ENCODE measurements at regions not wholly inside any gene's neighbourhood (a gene's known extent, or its start where the extent isn't known, plus 50 kb on each side); places are given as distances from the start of the nearest gene placed in this dataset.

GRCh38 chr7:25326501-25327156, 98.3 kb upstream of the NPVF start:
- no peak overlapping the region for H3K4me3 Mint-ChIP-seq
- no peak for TF ChIP-seq CTCF (IDR thresholded peaks at IDR 0.05)
- no peaks in the 10 kb centered on the region for H3K36me3 Mint-ChIP-seq (ENCODE audit: low read depth)
- no peak for DNase-seq
- POLR2A ChIA-PET, result no interaction called here
- CTCF ChIA-PET, result no interaction called here
- no peaks in the 10 kb centered on the region for H3K4me1 Mint-ChIP-seq (ENCODE audit: low read depth)
- ATAC-seq, result no peak
- intact Hi-C loops (cut with micrococcal nuclease), result no loop called here
- H3K9me3 Mint-ChIP-seq, result no peaks in the 10 kb centered on the region
- peaks cover 9% of the 10 kb centered on the region for H3K27me3 Mint-ChIP-seq
- no peak overlapping the region for H3K27ac Mint-ChIP-seq

GRCh38 chr7:25329815-25330214, 101.5 kb upstream of the NPVF start:
- Mint-ChIP-seq H3K36me3 (ENCODE audit: low read depth) (no peaks in the 10 kb centered on the region), H3K27ac (no peak overlapping the region), H3K27me3 (peaks cover under 1% of the 10 kb centered on the region), H3K4me1 (ENCODE audit: low read depth) (no peaks in the 10 kb centered on the region), H3K4me3 (no peak overlapping the region), H3K9me3 (no peaks in the 10 kb centered on the region)
- ChIA-PET POLR2A (no interaction called here), CTCF (no interaction called here)
- no peak for TF ChIP-seq CTCF (IDR thresholded peaks at IDR 0.05)
- intact Hi-C loops (cut with micrococcal nuclease), result no loop called here
- ATAC-seq (no peak), DNase-seq (no peak)

GRCh38 chr7:25333296-25333928, 105.1 kb upstream of the NPVF start:
- intact Hi-C loops (cut with micrococcal nuclease), result no loop called here
- TF ChIP-seq CTCF (IDR thresholded peaks at IDR 0.05), result no peak
- peaks cover 2% of the 10 kb centered on the region for H3K27me3 Mint-ChIP-seq
- H3K4me3 Mint-ChIP-seq, result no peak overlapping the region
- no peak for DNase-seq
- no peak overlapping the region for H3K27ac Mint-ChIP-seq
- POLR2A ChIA-PET, result interaction anchor here (0.6 kb wide), 1 partner anchor 88 kb away, joined by 3 read pairs; no protein-coding TSS in a partner anchor
- no peak for ATAC-seq
- H3K36me3 Mint-ChIP-seq (ENCODE audit: low read depth), result no peaks in the 10 kb centered on the region
- H3K4me1 Mint-ChIP-seq (ENCODE audit: low read depth), result no peaks in the 10 kb centered on the region
- no peaks in the 10 kb centered on the region for H3K9me3 Mint-ChIP-seq
- CTCF ChIA-PET, result no interaction called here

- intact Hi-C loops (cut with micrococcal nuclease), result no loop called here
- Mint-ChIP-seq H3K27me3 (peaks cover 12% of the 10 kb centered on the region), H3K9me3 (no peaks in the 10 kb centered on the region), H3K4me1 (ENCODE audit: low read depth) (no peaks in the 10 kb centered on the region), H3K36me3 (ENCODE audit: low read depth) (no peaks in the 10 kb centered on the region), H3K27ac (no peak overlapping the region), H3K4me3 (no peak overlapping the region)
- ATAC-seq, result no peak
- DNase-seq, result no peak
- CTCF ChIA-PET, result no interaction called here
- no peak for TF ChIP-seq CTCF (IDR thresholded peaks at IDR 0.05)
- POLR2A ChIA-PET, result no interaction called here
Measured at GRCh38 chr7:25347360-25348066, 119.2 kb upstream of the NPVF start.

- ATAC-seq (no peak), DNase-seq (no peak)
- H3K9me3 Mint-ChIP-seq, result no peaks in the 10 kb centered on the region
- intact Hi-C loops (cut with micrococcal nuclease), result no loop called here
- POLR2A ChIA-PET, result no interaction called here
- TF ChIP-seq CTCF (IDR thresholded peaks at IDR 0.05), result no peak
- H3K27ac Mint-ChIP-seq, result no peak overlapping the region
- H3K4me1 Mint-ChIP-seq (ENCODE audit: low read depth), result no peaks in the 10 kb centered on the region
- H3K4me3 Mint-ChIP-seq, result no peak overlapping the region
- peaks cover 10% of the 10 kb centered on the region for H3K27me3 Mint-ChIP-seq
- CTCF ChIA-PET, result interaction anchor here (0.8 kb wide), 1 partner anchor 250 kb away, joined by 3 read pairs; no protein-coding TSS in a partner anchor
- no peaks in the 10 kb centered on the region for H3K36me3 Mint-ChIP-seq (ENCODE audit: low read depth)
Measured at GRCh38 chr7:25348104-25348503, 119.8 kb upstream of the NPVF start.

Data from activated CD8-positive, alpha-beta T cell treated with anti-CD3 and anti-CD28 coated beads for 36 hours (primary cell).